Fibroblast of lung (primary cell): ENCODE measurements at regions not wholly inside any gene's neighbourhood (a gene's known extent, or its start where the extent isn't known, plus 50 kb on each side); places are given as distances from the start of the nearest gene placed in this dataset.

Source experiments
- DNase-seq, 2 donors: peaks; one replicate each; pipeline versions ENCODE4 v3.0.0 to v3.0.0-alpha.2; 2010; ENCODE audit warnings: low read depth in 2 of 2
- H2AFZ ChIP-seq: 2 replicates; pipeline ENCODE4 v1.5.1; 2012; ENCODE audit warnings: low read length, control low read depth, inconsistent platforms
- H3K27ac ChIP-seq: 2 replicates; pipeline ENCODE4 v1.5.1; 2011; ENCODE audit warnings: low read length, control low read depth; ENCODE audit not compliant: insufficient read depth
- H3K27me3 ChIP-seq: 2 replicates; pipeline ENCODE4 v1.5.1; 2011; ENCODE audit warnings: mild to moderate bottlenecking, low read length; ENCODE audit not compliant: control insufficient read depth, insufficient read depth
- H3K36me3 ChIP-seq: 2 replicates; pipeline ENCODE4 v1.5.1; 2011; ENCODE audit warnings: low read length; ENCODE audit not compliant: control insufficient read depth, insufficient read depth
- H3K4me1 ChIP-seq: 2 replicates; pipeline ENCODE4 v1.5.1; 2011; ENCODE audit warnings: low read length; ENCODE audit not compliant: control insufficient read depth, insufficient read depth; ENCODE audit errors: extremely low read depth
- H3K4me2 ChIP-seq: 2 replicates; pipeline ENCODE4 v1.5.1; 2011; ENCODE audit warnings: low read length, control low read depth; ENCODE audit not compliant: insufficient read depth; ENCODE audit errors: extremely low read depth
- H3K4me3 ChIP-seq, 4 experiments: fragments of 200-600 bp in 1 of 4; sonication (generic) in 1 of 4; replicated peaks in 1 of 4; 2 replicates each; pipeline ENCODE4 v1.5.1; 2011 to 2016; ENCODE audit warnings: low read length in 4 of 4, low read depth in 3 of 4, mild to moderate bottlenecking in 3 of 4, control low read depth in 2 of 4, inconsistent platforms in 1 of 4, mixed read lengths in 1 of 4; ENCODE audit not compliant: insufficient read depth in 1 of 4; ENCODE audit errors: control extremely low read depth in 1 of 4
- H3K79me2 ChIP-seq: 2 replicates; pipeline ENCODE4 v1.5.1; 2012; ENCODE audit warnings: mild to moderate bottlenecking, low read length, inconsistent platforms; ENCODE audit not compliant: control insufficient read depth, insufficient read depth
- H3K9ac ChIP-seq: 2 replicates; pipeline ENCODE4 v1.5.1; 2011; ENCODE audit warnings: mild to moderate bottlenecking, low read length, control low read depth; ENCODE audit not compliant: insufficient read depth
- H3K9me3 ChIP-seq: 2 replicates; pipeline ENCODE4 v1.5.1; 2012; ENCODE audit warnings: low read depth, low read length; ENCODE audit not compliant: control insufficient read depth, insufficient read depth
- H4K20me1 ChIP-seq: 2 replicates; pipeline ENCODE4 v1.5.1; 2011; ENCODE audit warnings: low read length; ENCODE audit not compliant: control insufficient read depth, insufficient read depth; ENCODE audit errors: extremely low read depth
- EZH2 ChIP-seq: IDR thresholded peaks from 2 replicates; pipeline ENCODE4 v1.5.1; 2012; ENCODE audit warnings: low read length, control low read depth, mild to moderate bottlenecking; ENCODE audit errors: missing control alignments
- TF ChIP-seq, protein P1 (sequence below), 2 donors: IDR thresholded peaks in 1 of 2; conservative IDR thresholded peaks in 1 of 2; 1 replicate in 1 of 2; 2 replicates in 1 of 2; pipeline ENCODE4 v1.5.1; 2011 to 2012; ENCODE audit warnings: low read length in 2 of 2, control low read depth in 1 of 2, inconsistent platforms in 1 of 2, low read depth in 1 of 2, mild to moderate bottlenecking in 1 of 2

DNA sequence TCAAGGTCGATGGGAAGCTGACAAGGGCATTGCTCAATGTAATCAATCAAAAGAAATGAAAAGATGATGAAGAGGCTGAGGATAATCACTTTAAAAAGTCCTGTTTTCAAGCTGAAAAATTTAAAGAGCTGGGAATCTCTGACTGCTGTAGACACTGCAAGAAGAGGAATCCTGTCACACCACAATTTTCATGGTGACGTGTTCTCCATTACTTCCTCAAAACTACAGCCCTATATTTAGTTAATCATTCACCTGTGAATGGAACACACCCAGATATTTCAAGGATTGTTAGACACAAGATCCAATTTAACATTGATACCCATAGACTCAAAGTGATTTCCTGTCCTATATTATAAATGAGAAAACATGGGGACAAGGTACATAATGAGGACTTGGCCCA, 1048.3 kb downstream of the AMY1C start:
- H3K9ac ChIP-seq, result no peak overlapping the region
- H3K9me3 ChIP-seq, result no peaks in the 10 kb centered on the region
- H3K27ac ChIP-seq, result no peak overlapping the region
- no peaks in the 10 kb centered on the region for H3K36me3 ChIP-seq
- H2AFZ ChIP-seq, result no peak overlapping the region
- no peak for TF ChIP-seq EZH2
- TF ChIP-seq, protein P1, sequence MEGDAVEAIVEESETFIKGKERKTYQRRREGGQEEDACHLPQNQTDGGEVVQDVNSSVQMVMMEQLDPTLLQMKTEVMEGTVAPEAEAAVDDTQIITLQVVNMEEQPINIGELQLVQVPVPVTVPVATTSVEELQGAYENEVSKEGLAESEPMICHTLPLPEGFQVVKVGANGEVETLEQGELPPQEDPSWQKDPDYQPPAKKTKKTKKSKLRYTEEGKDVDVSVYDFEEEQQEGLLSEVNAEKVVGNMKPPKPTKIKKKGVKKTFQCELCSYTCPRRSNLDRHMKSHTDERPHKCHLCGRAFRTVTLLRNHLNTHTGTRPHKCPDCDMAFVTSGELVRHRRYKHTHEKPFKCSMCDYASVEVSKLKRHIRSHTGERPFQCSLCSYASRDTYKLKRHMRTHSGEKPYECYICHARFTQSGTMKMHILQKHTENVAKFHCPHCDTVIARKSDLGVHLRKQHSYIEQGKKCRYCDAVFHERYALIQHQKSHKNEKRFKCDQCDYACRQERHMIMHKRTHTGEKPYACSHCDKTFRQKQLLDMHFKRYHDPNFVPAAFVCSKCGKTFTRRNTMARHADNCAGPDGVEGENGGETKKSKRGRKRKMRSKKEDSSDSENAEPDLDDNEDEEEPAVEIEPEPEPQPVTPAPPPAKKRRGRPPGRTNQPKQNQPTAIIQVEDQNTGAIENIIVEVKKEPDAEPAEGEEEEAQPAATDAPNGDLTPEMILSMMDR (conservative IDR thresholded peaks at IDR 0.05 in 1 of 2, IDR thresholded peaks at IDR 0.05 in 1 of 2; ENCODE audit: low read depth in 1 of 2, low read length in 2 of 2), result no peak
- no peaks in the 10 kb centered on the region for H4K20me1 ChIP-seq
- no peak for DNase-seq
- no peaks in the 10 kb centered on the region for H3K4me1 ChIP-seq
- no peaks in the 10 kb centered on the region for H3K79me2 ChIP-seq
- H3K4me2 ChIP-seq, result no peak overlapping the region
- no peak overlapping the region for H3K4me3 ChIP-seq
- no peaks in the 10 kb centered on the region for H3K27me3 ChIP-seq

DNA sequence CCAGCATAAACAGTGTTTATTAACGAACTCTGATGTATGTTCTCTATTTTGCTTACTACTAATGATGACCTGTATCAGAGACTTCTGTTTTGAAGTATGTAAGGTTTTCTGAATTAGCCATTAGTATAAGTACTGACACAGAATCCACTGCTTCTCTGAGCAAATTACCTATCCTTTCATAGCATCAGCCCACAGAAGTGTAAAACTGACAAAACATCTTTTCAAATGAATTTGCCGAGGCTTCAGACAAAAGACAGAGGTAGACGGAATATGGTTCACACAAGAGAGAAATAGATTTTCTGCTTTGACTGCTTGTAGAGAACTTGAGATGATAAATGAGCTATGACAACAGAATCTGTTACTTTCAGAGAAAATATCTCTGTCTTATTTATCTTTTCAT, 1051.6 kb downstream of the AMY1C start:
- TF ChIP-seq EZH2, result no peak
- TF ChIP-seq, protein P1 (conservative IDR thresholded peaks at IDR 0.05 in 1 of 2, IDR thresholded peaks at IDR 0.05 in 1 of 2; ENCODE audit: low read depth in 1 of 2, low read length in 2 of 2), result no peak
- Histone ChIP-seq H3K79me2 (no peaks in the 10 kb centered on the region), H3K27ac (no peak overlapping the region), H3K27me3 (no peaks in the 10 kb centered on the region), H3K9ac (no peak overlapping the region), H3K36me3 (no peaks in the 10 kb centered on the region), H2AFZ (no peak overlapping the region), H3K4me1 (no peaks in the 10 kb centered on the region), H3K4me3 (no peak overlapping the region), H3K4me2 (no peak overlapping the region), H3K9me3 (no peaks in the 10 kb centered on the region), H4K20me1 (no peaks in the 10 kb centered on the region)
- no peak for DNase-seq

DNA sequence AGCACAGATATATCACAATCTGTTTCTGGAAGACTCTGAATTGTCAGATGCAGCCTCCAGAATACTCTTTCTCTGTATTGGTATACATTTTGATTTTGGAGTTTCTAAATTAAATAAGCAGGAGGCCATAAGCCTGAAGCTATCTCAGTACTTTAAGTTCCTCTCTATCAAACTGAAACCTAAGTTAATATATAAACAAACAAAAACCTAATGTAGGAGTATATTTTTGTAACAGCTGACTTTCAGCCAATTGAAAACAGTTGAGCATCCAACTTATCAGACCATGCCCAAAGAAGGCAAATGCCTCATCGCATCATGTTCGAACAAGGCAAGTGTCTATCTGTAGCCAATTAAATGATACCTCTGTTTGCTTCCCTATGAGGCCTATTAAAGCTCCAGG, 1054.4 kb downstream of the AMY1C start:
- H3K9me3 ChIP-seq, result no peaks in the 10 kb centered on the region
- H3K4me1 ChIP-seq, result no peaks in the 10 kb centered on the region
- TF ChIP-seq EZH2, result no peak
- TF ChIP-seq, protein P1 (conservative IDR thresholded peaks at IDR 0.05 in 1 of 2, IDR thresholded peaks at IDR 0.05 in 1 of 2; ENCODE audit: low read depth in 1 of 2, low read length in 2 of 2), result no peak
- no peak overlapping the region for H2AFZ ChIP-seq
- H3K27ac ChIP-seq, result no peak overlapping the region
- H3K79me2 ChIP-seq, result no peaks in the 10 kb centered on the region
- H3K36me3 ChIP-seq, result no peaks in the 10 kb centered on the region
- no peaks in the 10 kb centered on the region for H3K27me3 ChIP-seq
- H3K4me2 ChIP-seq, result no peak overlapping the region
- no peak overlapping the region for H3K4me3 ChIP-seq
- H3K9ac ChIP-seq, result no peak overlapping the region
- H4K20me1 ChIP-seq, result no peaks in the 10 kb centered on the region
- no peak for DNase-seq
